Endothelial cell of umbilical vein (primary cell): ENCODE measurements at regions not wholly inside any gene's neighbourhood (a gene's known extent, or its start where the extent isn't known, plus 50 kb on each side); places are given as distances from the start of the nearest gene placed in this dataset.

Source experiments
- EZH2 ChIP-seq: IDR thresholded peaks from 2 replicates; pipeline ENCODE4 v1.6.1; 2012; ENCODE audit warnings: borderline replicate concordance, low read depth, mild to moderate bottlenecking, moderate library complexity, low read length, inconsistent platforms; ENCODE audit not compliant: severe bottlenecking
- FOS ChIP-seq: IDR thresholded peaks from 2 replicates; pipeline ENCODE4 v1.6.1; 2011; ENCODE audit warnings: mild to moderate bottlenecking, low read length, moderate library complexity, borderline replicate concordance; ENCODE audit not compliant: insufficient read depth
- JUN ChIP-seq: IDR thresholded peaks from 2 replicates; pipeline ENCODE4 v1.6.1; 2011; ENCODE audit warnings: borderline replicate concordance, low read depth; ENCODE audit not compliant: insufficient read length, insufficient read depth
- MYC ChIP-seq: IDR thresholded peaks from one replicate; pipeline ENCODE4 v1.6.1; 2011; ENCODE audit warnings: mild to moderate bottlenecking, low read depth, low read length
- POLR2A ChIP-seq: IDR thresholded peaks from 2 replicates; pipeline ENCODE4 v1.6.1; 2012; ENCODE audit warnings: low read depth, mild to moderate bottlenecking, control low read depth, low read length
- POLR2AphosphoS5 ChIP-seq: IDR thresholded peaks from 2 replicates; pipeline ENCODE4 v1.6.1; 2012; ENCODE audit warnings: low read depth, mild to moderate bottlenecking, control low read depth, low read length, moderate library complexity; ENCODE audit not compliant: insufficient read depth
- TF ChIP-seq, protein P1 (sequence below): IDR thresholded peaks from 2 replicates; pipeline ENCODE4 v1.6.1; 2011; ENCODE audit not compliant: insufficient read depth, insufficient read length
- TF ChIP-seq, protein P2 (sequence below), 2 donors: IDR thresholded peaks; 1 replicate in 1 of 2; 2 replicates in 1 of 2; pipeline ENCODE4 v1.5.1; 2011; ENCODE audit warnings: low read length in 2 of 2, mild to moderate bottlenecking in 2 of 2, moderate library complexity in 2 of 2, control low read depth in 1 of 2, inconsistent platforms in 1 of 2, low read depth in 1 of 2; ENCODE audit not compliant: insufficient read depth in 1 of 2; ENCODE audit errors: extremely low read depth in 1 of 2

DNA sequence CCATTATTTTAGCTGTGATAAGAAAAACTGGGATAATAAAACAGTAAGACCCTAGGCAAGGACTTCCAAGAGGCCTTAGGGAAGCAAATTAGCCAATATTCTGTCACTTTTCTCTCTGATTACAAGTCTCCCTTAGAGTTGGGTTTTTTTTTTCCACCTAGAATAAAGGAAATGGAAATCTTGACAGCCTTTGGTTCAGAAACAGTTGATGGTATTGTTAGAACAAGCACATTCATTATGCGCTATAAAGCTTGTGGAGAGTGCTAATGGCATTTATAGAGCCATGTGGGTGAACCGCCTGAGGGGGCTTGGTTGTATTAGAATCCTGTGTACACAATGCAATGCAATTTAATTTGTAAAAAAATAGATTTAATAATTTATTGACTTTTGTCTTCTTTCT is 88.9 kb upstream of the OGFRL1 start:
- TF ChIP-seq, protein P1, sequence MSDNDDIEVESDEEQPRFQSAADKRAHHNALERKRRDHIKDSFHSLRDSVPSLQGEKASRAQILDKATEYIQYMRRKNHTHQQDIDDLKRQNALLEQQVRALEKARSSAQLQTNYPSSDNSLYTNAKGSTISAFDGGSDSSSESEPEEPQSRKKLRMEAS: no peak
- TF ChIP-seq, protein P2, sequence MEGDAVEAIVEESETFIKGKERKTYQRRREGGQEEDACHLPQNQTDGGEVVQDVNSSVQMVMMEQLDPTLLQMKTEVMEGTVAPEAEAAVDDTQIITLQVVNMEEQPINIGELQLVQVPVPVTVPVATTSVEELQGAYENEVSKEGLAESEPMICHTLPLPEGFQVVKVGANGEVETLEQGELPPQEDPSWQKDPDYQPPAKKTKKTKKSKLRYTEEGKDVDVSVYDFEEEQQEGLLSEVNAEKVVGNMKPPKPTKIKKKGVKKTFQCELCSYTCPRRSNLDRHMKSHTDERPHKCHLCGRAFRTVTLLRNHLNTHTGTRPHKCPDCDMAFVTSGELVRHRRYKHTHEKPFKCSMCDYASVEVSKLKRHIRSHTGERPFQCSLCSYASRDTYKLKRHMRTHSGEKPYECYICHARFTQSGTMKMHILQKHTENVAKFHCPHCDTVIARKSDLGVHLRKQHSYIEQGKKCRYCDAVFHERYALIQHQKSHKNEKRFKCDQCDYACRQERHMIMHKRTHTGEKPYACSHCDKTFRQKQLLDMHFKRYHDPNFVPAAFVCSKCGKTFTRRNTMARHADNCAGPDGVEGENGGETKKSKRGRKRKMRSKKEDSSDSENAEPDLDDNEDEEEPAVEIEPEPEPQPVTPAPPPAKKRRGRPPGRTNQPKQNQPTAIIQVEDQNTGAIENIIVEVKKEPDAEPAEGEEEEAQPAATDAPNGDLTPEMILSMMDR (IDR thresholded peaks at IDR 0.05; ENCODE audit: extremely low read depth in 1 of 2, insufficient read depth in 1 of 2, low read depth in 1 of 2, low read length in 2 of 2): no peak
- TF ChIP-seq EZH2 (no peak), POLR2A (no peak), POLR2AphosphoS5 (no peak), MYC (no peak), FOS (no peak), JUN (no peak)
